GM23338 (cell line): ENCODE measurements at regions not wholly inside any gene's neighbourhood (a gene's known extent, or its start where the extent isn't known, plus 50 kb on each side); places are given as distances from the start of the nearest gene placed in this dataset.

ENCODE experiments used
- ATAC-seq: fragments of 200-7000 bp; cut with Tn5 transposase; 3 replicates; pipeline ENCODE4 v1.9.1; 2020
- DNase-seq: peaks from one replicate; pipeline ENCODE4 v3.0.0-alpha.2; 2015; ENCODE audit warnings: low spot score
- H2AFZ ChIP-seq: fragments of 200-600 bp; sonication (generic); 2 replicates; pipeline ENCODE4 v1.8.0; 2016; ENCODE audit warnings: antibody characterized with exemption, mild to moderate bottlenecking, moderate library complexity
- H3F3A ChIP-seq: fragments of 200-600 bp; sonication (generic); replicated peaks from 2 replicates; pipeline ENCODE4 v1.8.0; 2017; ENCODE audit warnings: antibody characterized with exemption, mixed run types, low read depth
- H3K27ac ChIP-seq: fragments of 200-600 bp; sonication (generic); 2 replicates; pipeline ENCODE4 v1.6.1; 2016; ENCODE audit warnings: low read depth
- H3K27me3 ChIP-seq: fragments of 200-600 bp; sonication (generic); 2 replicates; pipeline ENCODE4 v1.8.0; 2016; ENCODE audit warnings: mild to moderate bottlenecking, mixed run types, moderate library complexity; ENCODE audit not compliant: insufficient read depth
- H3K36me3 ChIP-seq: fragments of 200-600 bp; sonication (generic); 2 replicates; pipeline ENCODE4 v1.8.0; 2016; ENCODE audit warnings: mild to moderate bottlenecking; ENCODE audit not compliant: insufficient read depth
- H3K4me1 ChIP-seq: fragments of 200-600 bp; sonication (generic); 2 replicates; pipeline ENCODE4 v1.8.0; 2016; ENCODE audit warnings: mild to moderate bottlenecking, moderate library complexity; ENCODE audit not compliant: insufficient read depth
- H3K4me2 ChIP-seq: fragments of 200-600 bp; sonication (generic); 2 replicates; pipeline ENCODE4 v1.7.1; 2017; ENCODE audit warnings: mixed run types
- H3K4me3 ChIP-seq: fragments of 200-600 bp; sonication (generic); 2 replicates; pipeline ENCODE4 v1.6.1; 2016; ENCODE audit warnings: mixed run types
- H3K79me2 ChIP-seq: fragments of 200-600 bp; sonication (generic); replicated peaks from 2 replicates; pipeline ENCODE4 v1.8.0; 2017; ENCODE audit warnings: mild to moderate bottlenecking; ENCODE audit not compliant: insufficient read depth
- H3K9me2 ChIP-seq: fragments of 200-600 bp; sonication (generic); 2 replicates; pipeline ENCODE4 v1.8.0; 2017; ENCODE audit not compliant: insufficient read depth
- H4K20me1 ChIP-seq: fragments of 200-600 bp; sonication (generic); replicated peaks from 2 replicates; pipeline ENCODE4 v1.8.0; 2017; ENCODE audit warnings: mild to moderate bottlenecking; ENCODE audit not compliant: insufficient read depth
- H3K27ac Mint-ChIP-seq: 2 replicates; pipeline ENCODE4 v1.8.0; 2020; ENCODE audit warnings: inconsistent platforms, mild to moderate bottlenecking, moderate library complexity, mixed read lengths
- H3K27me3 Mint-ChIP-seq: 3 replicates; pipeline ENCODE4 v1.8.0; 2022; ENCODE audit warnings: low read depth, mild to moderate bottlenecking, moderate library complexity, mixed read lengths, inconsistent platforms; ENCODE audit not compliant: insufficient read depth, poor library complexity
- H3K36me3 Mint-ChIP-seq: 3 replicates; pipeline ENCODE4 v1.8.0; 2021; ENCODE audit warnings: low read depth, mild to moderate bottlenecking, inconsistent platforms, moderate library complexity, mixed read lengths
- H3K4me1 Mint-ChIP-seq: 3 replicates; pipeline ENCODE4 v1.8.0; 2020; ENCODE audit warnings: mild to moderate bottlenecking, inconsistent platforms, mixed read lengths
- H3K4me3 Mint-ChIP-seq: 3 replicates; pipeline ENCODE4 v1.8.0; 2021; ENCODE audit warnings: moderate library complexity, mild to moderate bottlenecking, inconsistent platforms, mixed read lengths
- H3K9me3 Mint-ChIP-seq: 3 replicates; pipeline ENCODE4 v1.8.0; 2020; ENCODE audit warnings: moderate library complexity, mild to moderate bottlenecking, inconsistent platforms, mixed read lengths
- CREB1 ChIP-seq: fragments of 250-450 bp; sonication (Bioruptor Pico); IDR thresholded peaks from 2 replicates; pipeline ENCODE4 v1.5.0; 2020; ENCODE audit warnings: low read depth, mild to moderate bottlenecking, moderate library complexity
- EZH2 ChIP-seq: fragments of 200-600 bp; sonication (generic); IDR thresholded peaks from one replicate; pipeline ENCODE4 v1.8.0; 2017; ENCODE audit warnings: antibody characterized with exemption, mild to moderate bottlenecking, low read depth; ENCODE audit not compliant: unreplicated experiment
- EZH2phosphoT487 ChIP-seq: fragments of 200-600 bp; sonication (generic); IDR thresholded peaks from one replicate; pipeline ENCODE4 v1.8.1; 2018; ENCODE audit warnings: antibody characterized with exemption; ENCODE audit not compliant: unreplicated experiment
- NANOG ChIP-seq: IDR thresholded peaks from 2 replicates; pipeline ENCODE4 v1.6.1; 2016; ENCODE audit warnings: antibody characterized with exemption, borderline replicate concordance
- STAT1 ChIP-seq: IDR thresholded peaks from one replicate; pipeline ENCODE4 v1.6.1; 2016; ENCODE audit warnings: antibody characterized with exemption; ENCODE audit not compliant: unreplicated experiment
- TF ChIP-seq, protein P1 (sequence below): IDR thresholded peaks from one replicate; pipeline ENCODE4 v1.6.1; 2018; ENCODE audit warnings: antibody characterized with exemption; ENCODE audit not compliant: unreplicated experiment
- TF ChIP-seq, protein P2 (sequence below), 2 experiments: fragments of 200-600 bp in 1 of 2; sonication (generic) in 1 of 2; conservative IDR thresholded peaks; 2 replicates each; pipeline versions ENCODE4 v1.5.1 to v1.6.1; 2016 to 2017; ENCODE audit warnings: antibody characterized with exemption in 2 of 2, low read depth in 2 of 2, mild to moderate bottlenecking in 2 of 2, moderate library complexity in 1 of 2

DNA sequence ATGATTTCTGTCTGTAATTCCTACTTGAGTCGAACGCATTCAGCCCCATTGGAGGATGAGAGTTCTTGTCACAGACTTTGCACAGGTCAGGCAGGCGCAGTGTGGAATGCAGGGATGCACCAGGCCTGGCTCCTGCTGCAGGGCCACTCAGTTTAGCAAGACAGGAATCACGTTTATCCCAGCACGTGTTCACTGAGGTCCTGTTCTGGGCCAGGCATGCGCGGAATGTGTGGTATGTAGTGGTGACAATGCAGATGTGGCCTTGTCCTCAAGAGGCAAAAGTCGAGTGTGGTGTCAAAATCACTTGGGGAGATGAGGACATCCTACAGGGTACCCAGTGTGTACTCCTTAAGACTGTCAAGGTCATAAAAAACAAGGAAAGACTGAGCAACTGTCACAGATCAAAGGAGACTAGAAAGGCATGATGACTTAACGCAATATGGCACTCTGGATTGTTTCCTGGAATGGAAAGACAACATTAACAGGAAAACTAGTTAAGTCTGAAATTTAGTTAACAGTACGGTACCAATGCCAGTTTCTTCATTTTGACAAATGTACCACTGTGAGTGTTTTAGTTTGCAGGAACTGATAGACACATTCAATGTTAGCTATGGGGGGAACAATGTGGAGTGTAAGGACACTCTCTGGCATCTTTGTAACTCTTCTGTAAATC, 121.5 kb upstream of the ADAMTS18 start (continued):
- no peak for TF ChIP-seq STAT1

DNA sequence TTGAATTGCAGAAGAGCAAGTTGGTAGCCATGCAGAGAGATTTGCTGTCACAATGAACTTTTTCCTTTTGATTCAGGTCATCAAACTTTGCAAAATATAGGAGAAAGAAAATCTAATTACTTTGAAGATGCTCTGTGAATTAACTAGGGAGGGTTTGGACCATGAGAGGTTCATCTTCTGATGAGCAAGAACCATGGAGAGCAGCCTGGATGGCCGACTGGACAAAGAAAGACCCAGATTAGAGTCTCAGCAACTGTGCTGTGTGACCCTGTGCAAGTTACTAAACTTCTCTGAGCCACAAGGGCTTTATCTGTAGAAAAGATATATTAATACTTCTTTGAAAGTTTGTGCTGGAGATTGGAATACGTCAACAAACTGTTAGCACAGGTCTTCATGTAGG, 122.6 kb upstream of the ADAMTS18 start:
- H3K36me3 ChIP-seq: no peaks in the 10 kb centered on the region
- no peak overlapping the region for H3K4me2 ChIP-seq
- Mint-ChIP-seq H3K9me3 (no peaks in the 10 kb centered on the region), H3K36me3 (no peaks in the 10 kb centered on the region), H3K4me1 (peaks cover 8% of the 10 kb centered on the region), H3K4me3 (no peak overlapping the region), H3K27ac (no peak overlapping the region), H3K27me3 (no peaks in the 10 kb centered on the region)
- TF ChIP-seq, protein P1, sequence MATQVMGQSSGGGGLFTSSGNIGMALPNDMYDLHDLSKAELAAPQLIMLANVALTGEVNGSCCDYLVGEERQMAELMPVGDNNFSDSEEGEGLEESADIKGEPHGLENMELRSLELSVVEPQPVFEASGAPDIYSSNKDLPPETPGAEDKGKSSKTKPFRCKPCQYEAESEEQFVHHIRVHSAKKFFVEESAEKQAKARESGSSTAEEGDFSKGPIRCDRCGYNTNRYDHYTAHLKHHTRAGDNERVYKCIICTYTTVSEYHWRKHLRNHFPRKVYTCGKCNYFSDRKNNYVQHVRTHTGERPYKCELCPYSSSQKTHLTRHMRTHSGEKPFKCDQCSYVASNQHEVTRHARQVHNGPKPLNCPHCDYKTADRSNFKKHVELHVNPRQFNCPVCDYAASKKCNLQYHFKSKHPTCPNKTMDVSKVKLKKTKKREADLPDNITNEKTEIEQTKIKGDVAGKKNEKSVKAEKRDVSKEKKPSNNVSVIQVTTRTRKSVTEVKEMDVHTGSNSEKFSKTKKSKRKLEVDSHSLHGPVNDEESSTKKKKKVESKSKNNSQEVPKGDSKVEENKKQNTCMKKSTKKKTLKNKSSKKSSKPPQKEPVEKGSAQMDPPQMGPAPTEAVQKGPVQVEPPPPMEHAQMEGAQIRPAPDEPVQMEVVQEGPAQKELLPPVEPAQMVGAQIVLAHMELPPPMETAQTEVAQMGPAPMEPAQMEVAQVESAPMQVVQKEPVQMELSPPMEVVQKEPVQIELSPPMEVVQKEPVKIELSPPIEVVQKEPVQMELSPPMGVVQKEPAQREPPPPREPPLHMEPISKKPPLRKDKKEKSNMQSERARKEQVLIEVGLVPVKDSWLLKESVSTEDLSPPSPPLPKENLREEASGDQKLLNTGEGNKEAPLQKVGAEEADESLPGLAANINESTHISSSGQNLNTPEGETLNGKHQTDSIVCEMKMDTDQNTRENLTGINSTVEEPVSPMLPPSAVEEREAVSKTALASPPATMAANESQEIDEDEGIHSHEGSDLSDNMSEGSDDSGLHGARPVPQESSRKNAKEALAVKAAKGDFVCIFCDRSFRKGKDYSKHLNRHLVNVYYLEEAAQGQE: no peak
- TF ChIP-seq CREB1 (CRISPR knock-in tag): no peak
- TF ChIP-seq, protein P2, sequence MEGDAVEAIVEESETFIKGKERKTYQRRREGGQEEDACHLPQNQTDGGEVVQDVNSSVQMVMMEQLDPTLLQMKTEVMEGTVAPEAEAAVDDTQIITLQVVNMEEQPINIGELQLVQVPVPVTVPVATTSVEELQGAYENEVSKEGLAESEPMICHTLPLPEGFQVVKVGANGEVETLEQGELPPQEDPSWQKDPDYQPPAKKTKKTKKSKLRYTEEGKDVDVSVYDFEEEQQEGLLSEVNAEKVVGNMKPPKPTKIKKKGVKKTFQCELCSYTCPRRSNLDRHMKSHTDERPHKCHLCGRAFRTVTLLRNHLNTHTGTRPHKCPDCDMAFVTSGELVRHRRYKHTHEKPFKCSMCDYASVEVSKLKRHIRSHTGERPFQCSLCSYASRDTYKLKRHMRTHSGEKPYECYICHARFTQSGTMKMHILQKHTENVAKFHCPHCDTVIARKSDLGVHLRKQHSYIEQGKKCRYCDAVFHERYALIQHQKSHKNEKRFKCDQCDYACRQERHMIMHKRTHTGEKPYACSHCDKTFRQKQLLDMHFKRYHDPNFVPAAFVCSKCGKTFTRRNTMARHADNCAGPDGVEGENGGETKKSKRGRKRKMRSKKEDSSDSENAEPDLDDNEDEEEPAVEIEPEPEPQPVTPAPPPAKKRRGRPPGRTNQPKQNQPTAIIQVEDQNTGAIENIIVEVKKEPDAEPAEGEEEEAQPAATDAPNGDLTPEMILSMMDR (conservative IDR thresholded peaks at IDR 0.05; ENCODE audit: low read depth in 2 of 2): no peak
- no peaks in the 10 kb centered on the region for H3K79me2 ChIP-seq
- H3K4me1 ChIP-seq: no peaks in the 10 kb centered on the region
- no peaks in the 10 kb centered on the region for H3K27me3 ChIP-seq
- ATAC-seq (no peak), DNase-seq (no peak)
- no peak overlapping the region for H3K4me3 ChIP-seq
- H3K27ac ChIP-seq: no peak overlapping the region
- H4K20me1 ChIP-seq: no peaks in the 10 kb centered on the region
- H3F3A ChIP-seq: no peaks in the 10 kb centered on the region
- no peaks in the 10 kb centered on the region for H3K9me2 ChIP-seq
- H2AFZ ChIP-seq: no peak overlapping the region

DNA sequence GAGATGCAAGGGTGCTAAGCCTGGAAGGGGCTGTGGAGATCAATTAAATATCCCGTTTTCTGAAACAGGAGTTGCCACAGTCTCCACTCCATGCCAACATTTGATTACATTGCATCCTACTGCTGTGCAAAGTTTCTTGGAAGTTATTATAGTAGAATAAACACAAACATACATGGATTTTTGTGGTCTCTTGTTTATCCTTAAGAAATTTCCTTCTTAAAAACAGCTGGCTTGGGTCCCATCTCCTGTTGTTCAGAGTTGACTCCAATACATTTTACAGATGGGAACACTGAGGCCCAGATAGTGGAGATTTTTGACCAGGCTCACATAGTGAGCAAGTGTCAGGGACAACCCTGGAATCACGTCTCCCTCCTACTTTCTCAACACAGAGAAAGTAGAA, 124.0 kb upstream of the ADAMTS18 start:
- Mint-ChIP-seq H3K27me3 (no peaks in the 10 kb centered on the region), H3K36me3 (no peaks in the 10 kb centered on the region), H3K27ac (no peak overlapping the region), H3K4me1 (peaks cover 8% of the 10 kb centered on the region), H3K4me3 (no peak overlapping the region), H3K9me3 (no peaks in the 10 kb centered on the region)
- no peak overlapping the region for H3K4me3 ChIP-seq
- H3K4me1 ChIP-seq: no peaks in the 10 kb centered on the region
- no peaks in the 10 kb centered on the region for H3K9me2 ChIP-seq
- DNase-seq (no peak), ATAC-seq (no peak)
- H3K4me2 ChIP-seq: no peak overlapping the region
- no peaks in the 10 kb centered on the region for H3K27me3 ChIP-seq
- no peaks in the 10 kb centered on the region for H4K20me1 ChIP-seq
- H3K36me3 ChIP-seq: no peaks in the 10 kb centered on the region
- H3K79me2 ChIP-seq: no peaks in the 10 kb centered on the region
- no peak overlapping the region for H3K27ac ChIP-seq
- no peak overlapping the region for H2AFZ ChIP-seq
- H3F3A ChIP-seq: no peaks in the 10 kb centered on the region
- TF ChIP-seq EZH2phosphoT487: no peak
- TF ChIP-seq CREB1 (CRISPR knock-in tag): no peak
- TF ChIP-seq, protein P2 (conservative IDR thresholded peaks at IDR 0.05; ENCODE audit: low read depth in 2 of 2): no peak
- no peak for TF ChIP-seq EZH2
- TF ChIP-seq NANOG: no peak
